ENCODE measurements at regions not wholly inside any gene's neighbourhood (a gene's known extent, or its start where the extent isn't known, plus 50 kb on each side); places are given as distances from the start of the nearest gene placed in this dataset.

DNA sequence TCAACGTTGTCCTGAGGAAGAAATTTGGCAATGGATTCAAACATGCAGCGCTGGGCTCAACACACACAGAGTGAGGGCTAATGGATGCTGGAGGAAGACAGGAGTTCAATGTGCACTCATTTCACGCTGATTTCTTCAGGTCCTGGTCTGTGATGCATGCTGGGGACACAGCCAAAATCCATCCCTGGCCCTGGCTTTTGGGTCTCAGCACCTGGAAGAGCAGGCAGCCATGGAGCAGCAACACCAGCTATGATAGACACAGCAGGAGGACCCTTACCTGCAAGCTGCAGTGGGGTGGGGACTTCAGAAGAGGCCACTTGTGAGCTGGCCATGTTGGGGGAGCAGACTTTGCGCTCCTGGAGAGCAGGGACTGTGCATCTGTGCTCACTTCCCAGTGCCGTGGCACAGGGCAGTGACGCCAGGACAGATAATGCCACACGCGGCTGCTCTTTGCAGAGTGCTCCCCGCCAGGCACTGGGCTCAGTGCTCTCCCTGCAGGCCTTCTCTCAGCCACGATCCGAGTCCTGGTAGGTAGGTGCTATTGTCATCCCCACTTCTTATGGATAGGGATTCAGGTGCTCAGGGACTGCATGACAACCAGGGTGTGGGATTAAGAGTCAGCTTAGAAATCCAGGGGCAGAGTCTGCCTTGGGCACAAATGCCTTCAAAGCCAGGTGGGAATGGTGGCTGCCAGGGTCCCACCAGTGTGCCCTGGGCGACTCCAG is 138.8 kb upstream of the UNC5B start:
- DNase-seq, result no peak
- BruUV-seq (replicated peaks), result no TSS peak
- Mint-ChIP-seq H3K27me3 (ENCODE audit: unreplicated experiment) (peaks cover 92% of the 10 kb centered on the region), H3K4me3 (ENCODE audit: low read depth, unreplicated experiment) (no peak overlapping the region), H3K27ac (ENCODE audit: unreplicated experiment) (no peak overlapping the region), H3K4me1 (ENCODE audit: low read depth, unreplicated experiment) (no peaks in the 10 kb centered on the region), H3K9me3 (ENCODE audit: low read depth, unreplicated experiment) (no peaks in the 10 kb centered on the region), H3K36me3 (ENCODE audit: insufficient read depth, unreplicated experiment) (no peaks in the 10 kb centered on the region)
- TF ChIP-seq, protein P1, sequence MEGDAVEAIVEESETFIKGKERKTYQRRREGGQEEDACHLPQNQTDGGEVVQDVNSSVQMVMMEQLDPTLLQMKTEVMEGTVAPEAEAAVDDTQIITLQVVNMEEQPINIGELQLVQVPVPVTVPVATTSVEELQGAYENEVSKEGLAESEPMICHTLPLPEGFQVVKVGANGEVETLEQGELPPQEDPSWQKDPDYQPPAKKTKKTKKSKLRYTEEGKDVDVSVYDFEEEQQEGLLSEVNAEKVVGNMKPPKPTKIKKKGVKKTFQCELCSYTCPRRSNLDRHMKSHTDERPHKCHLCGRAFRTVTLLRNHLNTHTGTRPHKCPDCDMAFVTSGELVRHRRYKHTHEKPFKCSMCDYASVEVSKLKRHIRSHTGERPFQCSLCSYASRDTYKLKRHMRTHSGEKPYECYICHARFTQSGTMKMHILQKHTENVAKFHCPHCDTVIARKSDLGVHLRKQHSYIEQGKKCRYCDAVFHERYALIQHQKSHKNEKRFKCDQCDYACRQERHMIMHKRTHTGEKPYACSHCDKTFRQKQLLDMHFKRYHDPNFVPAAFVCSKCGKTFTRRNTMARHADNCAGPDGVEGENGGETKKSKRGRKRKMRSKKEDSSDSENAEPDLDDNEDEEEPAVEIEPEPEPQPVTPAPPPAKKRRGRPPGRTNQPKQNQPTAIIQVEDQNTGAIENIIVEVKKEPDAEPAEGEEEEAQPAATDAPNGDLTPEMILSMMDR (IDR thresholded peaks at IDR 0.05; ENCODE audit: unreplicated experiment), result no peak
- intact Hi-C loops (cut with micrococcal nuclease; ENCODE audit: unreplicated experiment), result no loop called here
- CTCF ChIA-PET, result interaction anchor here (1.6 kb wide), 1 partner anchor 10 kb away, joined by 4 read pairs; no protein-coding TSS in a partner anchor

DNA sequence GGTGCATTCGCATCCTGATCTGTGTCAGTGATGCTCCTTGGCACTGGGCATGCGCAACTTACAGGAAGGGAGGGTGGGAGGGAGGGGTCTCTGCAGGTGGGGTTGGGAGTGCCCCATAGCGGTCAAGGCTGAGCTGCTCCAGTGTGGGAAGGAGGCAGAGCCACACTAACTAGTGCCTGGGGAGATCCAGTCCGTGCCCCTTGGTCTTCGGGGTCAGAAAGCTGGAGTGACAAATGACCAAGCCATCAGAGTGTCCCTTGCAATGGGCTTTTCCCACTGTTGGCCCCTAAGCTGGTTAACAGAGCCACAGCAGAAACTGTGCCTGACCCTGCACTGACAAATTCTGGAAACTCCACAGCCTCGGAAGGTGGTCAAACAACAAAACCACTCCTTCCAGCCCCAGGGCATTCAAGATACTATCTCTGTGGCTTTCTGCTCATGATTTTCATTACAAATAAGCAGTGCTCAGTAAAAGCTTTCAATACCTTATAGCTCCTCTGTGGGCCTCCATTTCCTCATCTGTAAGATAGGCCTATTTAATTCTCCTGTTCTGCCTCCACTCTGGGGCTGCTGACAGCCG is 138.1 kb upstream of the UNC5B start:
- peaks cover 97% of the 10 kb centered on the region for H3K27me3 Mint-ChIP-seq (ENCODE audit: unreplicated experiment)
- no peak overlapping the region for H3K27ac Mint-ChIP-seq (ENCODE audit: unreplicated experiment)

DNA sequence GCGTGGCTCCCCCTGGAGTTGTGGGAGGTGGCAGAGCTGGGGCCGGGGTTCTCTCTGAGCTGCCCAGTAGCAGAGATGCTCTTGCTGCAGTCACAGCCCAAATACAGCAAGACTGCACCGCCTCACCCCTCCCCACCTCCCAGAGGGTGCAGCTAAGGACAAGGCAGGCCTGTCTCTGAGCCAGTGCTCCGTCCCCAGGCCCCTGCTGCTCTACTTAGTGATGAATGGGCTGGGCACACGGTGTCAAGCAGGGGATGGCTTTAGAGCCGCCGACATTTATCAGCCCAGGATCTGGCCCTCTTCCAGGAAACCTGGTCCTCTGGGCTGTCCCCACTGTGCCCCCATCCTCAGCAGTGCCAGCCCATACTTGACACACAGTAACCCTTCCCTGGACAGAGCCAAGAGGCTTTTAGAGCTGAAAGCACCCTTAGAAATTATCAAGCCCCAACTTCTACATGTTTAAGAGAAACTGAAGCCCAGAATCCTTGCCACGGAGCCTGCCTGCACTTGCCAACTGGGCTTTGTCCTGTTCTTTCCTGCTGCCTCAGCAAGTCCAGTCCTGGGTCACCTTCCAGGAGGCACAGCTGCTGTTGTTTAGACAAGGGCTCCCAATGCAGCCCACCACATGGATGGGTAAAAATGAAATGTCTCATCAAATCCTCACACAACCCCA is 137.1 kb upstream of the UNC5B start:
- Mint-ChIP-seq H3K9me3 (ENCODE audit: low read depth, unreplicated experiment) (no peaks in the 10 kb centered on the region), H3K27ac (ENCODE audit: unreplicated experiment) (no peak overlapping the region), H3K4me3 (ENCODE audit: low read depth, unreplicated experiment) (no peak overlapping the region), H3K27me3 (ENCODE audit: unreplicated experiment) (peaks cover 98% of the 10 kb centered on the region), H3K4me1 (ENCODE audit: low read depth, unreplicated experiment) (no peaks in the 10 kb centered on the region), H3K36me3 (ENCODE audit: insufficient read depth, unreplicated experiment) (no peaks in the 10 kb centered on the region)
- intact Hi-C loops (cut with micrococcal nuclease; ENCODE audit: unreplicated experiment), result no loop called here
- TF ChIP-seq, protein P1 (IDR thresholded peaks at IDR 0.05; ENCODE audit: unreplicated experiment), result no peak
- DNase-seq, result no peak
- CTCF ChIA-PET, result interaction anchor here (1.2 to 1.6 kb wide), 2 partner anchors 12 to 49 kb away, joined by 4 read pairs; no protein-coding TSS in a partner anchor
- no TSS peak for BruUV-seq (replicated peaks)

More for the DNA sequence above, 138.1 kb upstream of the UNC5B start:
- H3K9me3 Mint-ChIP-seq (ENCODE audit: low read depth, unreplicated experiment), result no peaks in the 10 kb centered on the region
- no peaks in the 10 kb centered on the region for H3K4me1 Mint-ChIP-seq (ENCODE audit: low read depth, unreplicated experiment)
- no peaks in the 10 kb centered on the region for H3K36me3 Mint-ChIP-seq (ENCODE audit: insufficient read depth, unreplicated experiment)
- TF ChIP-seq, protein P1 (IDR thresholded peaks at IDR 0.05; ENCODE audit: unreplicated experiment), result no peak
- intact Hi-C loops (cut with micrococcal nuclease; ENCODE audit: unreplicated experiment), result no loop called here
- no peak for DNase-seq
- H3K4me3 Mint-ChIP-seq (ENCODE audit: low read depth, unreplicated experiment), result no peak overlapping the region
- BruUV-seq (replicated peaks), result no TSS peak
- CTCF ChIA-PET, result interaction anchor here (1.2 to 1.6 kb wide), 2 partner anchors 11 to 50 kb away, joined by 4 read pairs; no protein-coding TSS in a partner anchor

DNA sequence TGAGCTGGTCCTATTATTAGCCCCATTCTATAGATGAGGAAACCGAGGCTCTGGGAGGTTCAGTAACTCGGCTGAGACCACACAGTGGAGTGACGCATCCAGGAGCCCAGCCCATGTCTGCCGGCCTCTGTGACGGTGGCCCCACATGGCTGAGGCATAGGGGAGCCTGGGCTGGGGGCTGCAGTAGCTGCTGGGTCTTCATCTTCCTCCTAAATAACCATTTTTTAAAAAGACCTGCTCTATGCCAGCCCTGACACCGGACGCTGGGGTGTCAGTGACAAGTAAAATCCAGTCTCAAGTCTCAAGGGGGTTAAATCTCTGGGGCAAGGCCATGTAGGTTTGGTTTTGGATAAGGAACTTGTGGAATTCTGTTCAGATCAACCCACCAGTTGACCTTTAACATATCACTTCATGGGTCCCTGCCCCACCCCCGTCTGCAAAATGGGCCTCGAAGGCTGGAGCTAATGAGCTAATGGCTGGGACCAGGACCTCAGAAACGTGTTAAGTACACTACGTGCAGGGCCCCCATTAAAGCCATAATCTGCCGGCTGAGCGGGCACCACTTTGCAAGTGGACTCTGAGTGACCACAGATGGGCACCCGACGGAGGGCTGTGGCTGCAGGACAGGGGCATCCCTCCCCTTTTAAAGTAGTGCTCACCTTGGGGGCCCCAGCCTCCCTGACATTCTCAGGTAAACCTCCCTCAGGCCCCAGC is 136.5 kb upstream of the UNC5B start:
- Mint-ChIP-seq H3K27me3 (ENCODE audit: unreplicated experiment) (peaks cover 98% of the 10 kb centered on the region), H3K4me1 (ENCODE audit: low read depth, unreplicated experiment) (no peaks in the 10 kb centered on the region), H3K27ac (ENCODE audit: unreplicated experiment) (no peak overlapping the region), H3K36me3 (ENCODE audit: insufficient read depth, unreplicated experiment) (no peaks in the 10 kb centered on the region), H3K9me3 (ENCODE audit: low read depth, unreplicated experiment) (no peaks in the 10 kb centered on the region), H3K4me3 (ENCODE audit: low read depth, unreplicated experiment) (no peak overlapping the region)
- TF ChIP-seq, protein P1 (IDR thresholded peaks at IDR 0.05; ENCODE audit: unreplicated experiment), result no peak
- CTCF ChIA-PET, result interaction anchor here (1.1 kb wide), 1 partner anchor 12 kb away, joined by 3 read pairs; no protein-coding TSS in a partner anchor
- intact Hi-C loops (cut with micrococcal nuclease; ENCODE audit: unreplicated experiment), result no loop called here
- no TSS peak for BruUV-seq (replicated peaks)
- DNase-seq, result no peak

Measured in Calu3 (cell line).